ENCODE measurements at regions not wholly inside any gene's neighbourhood (a gene's known extent, or its start where the extent isn't known, plus 50 kb on each side); places are given as distances from the start of the nearest gene placed in this dataset.

DNA sequence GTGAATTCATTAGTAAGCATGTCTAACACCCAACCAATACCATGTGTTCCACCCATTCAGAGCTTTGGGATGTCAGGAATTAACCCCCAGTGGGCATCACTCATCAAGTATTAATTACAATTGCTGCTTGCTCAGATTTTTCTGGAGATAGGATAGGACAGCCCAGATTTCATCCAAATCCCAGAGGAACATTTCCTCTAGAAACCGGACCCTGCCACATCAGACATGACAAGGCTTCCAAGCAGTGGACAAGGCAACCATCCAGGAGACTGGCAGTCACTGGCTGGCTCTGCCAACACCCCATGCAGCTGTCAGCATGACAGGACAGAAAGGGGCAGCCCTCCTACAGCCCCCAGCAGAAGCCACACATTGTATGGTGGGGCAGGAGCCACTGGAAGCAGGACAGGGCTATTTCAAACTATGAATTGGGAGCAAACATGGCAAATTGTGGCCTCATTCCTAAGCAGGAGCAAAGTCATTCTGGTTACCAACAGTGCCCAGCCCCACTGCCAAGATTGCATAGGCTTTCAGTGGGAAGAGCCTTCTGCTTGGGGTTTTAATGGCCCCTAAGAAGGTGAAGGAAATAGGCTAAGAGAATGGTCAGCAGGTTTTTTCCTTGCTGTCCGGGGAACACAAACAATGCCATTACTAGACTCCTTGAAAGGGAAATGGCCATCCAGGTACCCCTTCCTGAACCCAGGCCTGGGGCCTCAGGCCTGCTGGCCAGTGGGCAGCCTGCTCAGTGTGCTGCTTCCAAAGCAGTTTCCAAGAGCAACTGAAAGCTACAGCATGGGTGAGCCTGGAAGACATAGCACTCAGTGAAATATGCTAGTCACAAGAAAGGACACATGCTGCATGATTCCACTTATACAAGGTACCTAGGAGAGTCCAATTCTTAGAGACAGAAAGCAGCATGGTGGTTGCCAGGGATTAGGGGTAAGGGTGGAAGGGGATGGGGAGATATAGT lies 294.7 kb upstream of the SLC30A5 start:
- no peak for DNase-seq
- Histone ChIP-seq H4K20me1 (ENCODE audit: insufficient read depth, low read length) (no peaks in the 10 kb centered on the region), H3K9me3 (replicated peaks in 1 of 2; ENCODE audit: control insufficient read depth in 1 of 2, insufficient read depth in 1 of 2, low read length in 2 of 2) (peaks cover 3 to 4% of the 10 kb centered on the region in 2 donors), H3K36me3 (replicated peaks in 1 of 2; ENCODE audit: control insufficient read depth in 1 of 2, insufficient read depth in 2 of 2, low read length in 2 of 2) (no peaks in the 10 kb centered on the region), H3K4me3 (replicated peaks in 1 of 3; ENCODE audit: low read depth in 2 of 3, low read length in 3 of 3) (no peak overlapping the region), H3K79me2 (ENCODE audit: insufficient read depth, low read length) (no peaks in the 10 kb centered on the region), H3K9ac (ENCODE audit: insufficient read depth, low read length, poor library complexity, severe bottlenecking) (no peak overlapping the region), H2AFZ (ENCODE audit: insufficient read depth, low read depth, low read length, poor library complexity, severe bottlenecking) (no peak overlapping the region), H3K27ac (ENCODE audit: low read depth in 1 of 2, low read length in 2 of 2) (no peak overlapping the region), H3K4me1 (ENCODE audit: control insufficient read depth in 1 of 2, insufficient read depth in 2 of 2, low read length in 2 of 2) (no peaks in the 10 kb centered on the region), H3K27me3 (ENCODE audit: control insufficient read depth in 2 of 2, insufficient read depth in 2 of 2, low read length in 2 of 2) (no peaks in the 10 kb centered on the region), H3K4me2 (replicated peaks; ENCODE audit: extremely low read depth, low read length, poor library complexity, severe bottlenecking) (no peak overlapping the region)
- Mint-ChIP-seq H3K4me1 (no peaks in the 10 kb centered on the region), H3K27ac (no peak overlapping the region), H3K9me3 (peaks cover 0 to 14% (median 4%) of the 10 kb centered on the region in 7 donors), H3K36me3 (no peaks in the 10 kb centered on the region), H3K27me3 (ENCODE audit: low read depth in 3 of 3) (peaks cover 0 to 1% (median 0%) of the 10 kb centered on the region in 3 donors), H3K4me3 (no peak overlapping the region)
- WGBS (ENCODE audit: insufficient coverage) = 90% methylated on average over 1 of the region's 2 CpGs
- TF ChIP-seq, protein P1, sequence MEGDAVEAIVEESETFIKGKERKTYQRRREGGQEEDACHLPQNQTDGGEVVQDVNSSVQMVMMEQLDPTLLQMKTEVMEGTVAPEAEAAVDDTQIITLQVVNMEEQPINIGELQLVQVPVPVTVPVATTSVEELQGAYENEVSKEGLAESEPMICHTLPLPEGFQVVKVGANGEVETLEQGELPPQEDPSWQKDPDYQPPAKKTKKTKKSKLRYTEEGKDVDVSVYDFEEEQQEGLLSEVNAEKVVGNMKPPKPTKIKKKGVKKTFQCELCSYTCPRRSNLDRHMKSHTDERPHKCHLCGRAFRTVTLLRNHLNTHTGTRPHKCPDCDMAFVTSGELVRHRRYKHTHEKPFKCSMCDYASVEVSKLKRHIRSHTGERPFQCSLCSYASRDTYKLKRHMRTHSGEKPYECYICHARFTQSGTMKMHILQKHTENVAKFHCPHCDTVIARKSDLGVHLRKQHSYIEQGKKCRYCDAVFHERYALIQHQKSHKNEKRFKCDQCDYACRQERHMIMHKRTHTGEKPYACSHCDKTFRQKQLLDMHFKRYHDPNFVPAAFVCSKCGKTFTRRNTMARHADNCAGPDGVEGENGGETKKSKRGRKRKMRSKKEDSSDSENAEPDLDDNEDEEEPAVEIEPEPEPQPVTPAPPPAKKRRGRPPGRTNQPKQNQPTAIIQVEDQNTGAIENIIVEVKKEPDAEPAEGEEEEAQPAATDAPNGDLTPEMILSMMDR (IDR thresholded peaks at IDR 0.05) = no peak
- intact Hi-C loops (cut with micrococcal nuclease) = no loop called here

DNA sequence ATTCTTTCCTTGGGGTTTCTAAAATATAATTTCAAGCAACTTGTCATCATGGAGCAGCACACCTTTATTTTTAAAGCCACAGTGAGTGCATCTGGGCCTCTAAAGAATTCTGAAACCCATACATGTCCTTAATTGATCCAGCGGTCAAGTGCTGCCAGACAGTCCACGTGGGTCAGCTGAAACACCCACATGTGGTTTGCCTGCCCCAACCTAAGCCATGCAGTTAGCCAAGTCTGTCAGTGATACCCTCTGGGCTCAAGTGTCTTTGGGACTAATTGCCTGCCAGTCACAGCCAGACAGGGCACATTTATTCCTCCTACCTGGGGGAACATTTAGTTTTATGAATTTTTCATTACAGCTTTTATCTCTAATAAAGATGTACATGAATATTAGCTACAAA lies 291.4 kb upstream of the SLC30A5 start:
- Histone ChIP-seq H3K4me3 (replicated peaks in 1 of 3; ENCODE audit: low read depth in 2 of 3, low read length in 3 of 3) (no peak overlapping the region), H3K36me3 (replicated peaks in 1 of 2; ENCODE audit: control insufficient read depth in 1 of 2, insufficient read depth in 2 of 2, low read length in 2 of 2) (no peaks in the 10 kb centered on the region), H3K9me3 (replicated peaks in 1 of 2; ENCODE audit: control insufficient read depth in 1 of 2, insufficient read depth in 1 of 2, low read length in 2 of 2) (peaks cover 4 to 11% of the 10 kb centered on the region in 2 donors), H3K9ac (ENCODE audit: insufficient read depth, low read length, poor library complexity, severe bottlenecking) (no peak overlapping the region), H4K20me1 (ENCODE audit: insufficient read depth, low read length) (no peaks in the 10 kb centered on the region), H3K4me1 (ENCODE audit: control insufficient read depth in 1 of 2, insufficient read depth in 2 of 2, low read length in 2 of 2) (no peaks in the 10 kb centered on the region), H3K79me2 (ENCODE audit: insufficient read depth, low read length) (no peaks in the 10 kb centered on the region), H3K27me3 (ENCODE audit: control insufficient read depth in 2 of 2, insufficient read depth in 2 of 2, low read length in 2 of 2) (no peaks in the 10 kb centered on the region), H3K4me2 (replicated peaks; ENCODE audit: extremely low read depth, low read length, poor library complexity, severe bottlenecking) (no peak overlapping the region), H3K27ac (ENCODE audit: low read depth in 1 of 2, low read length in 2 of 2) (no peak overlapping the region), H2AFZ (ENCODE audit: insufficient read depth, low read depth, low read length, poor library complexity, severe bottlenecking) (no peak overlapping the region)
- intact Hi-C loops (cut with micrococcal nuclease) = no loop called here
- H3K27ac Mint-ChIP-seq = peak overlapping the region in 1 of 7 donors; percentile 5
- TF ChIP-seq, protein P1 (IDR thresholded peaks at IDR 0.05) = no peak
- no peaks in the 10 kb centered on the region for H3K36me3 Mint-ChIP-seq
- no peak for DNase-seq
- H3K4me3 Mint-ChIP-seq = no peak overlapping the region
- no peaks in the 10 kb centered on the region for H3K4me1 Mint-ChIP-seq
- peaks cover 0 to 2% (median 0%) of the 10 kb centered on the region in 3 donors for H3K27me3 Mint-ChIP-seq (ENCODE audit: low read depth in 3 of 3)
- 89% methylated on average over 2 of the region's 2 CpGs for WGBS (ENCODE audit: insufficient coverage)
- peaks cover 4 to 22% (median 12%) of the 10 kb centered on the region in 7 donors for H3K9me3 Mint-ChIP-seq

Measured in CD14-positive monocyte (primary cell).